Right renal cortex interstitium (tissue), 3 donors: ENCODE measurements at regions not wholly inside any gene's neighbourhood (a gene's known extent, or its start where the extent isn't known, plus 50 kb on each side); places are given as distances from the start of the nearest gene placed in this dataset.
"Not testable (repeated sequence)": the region's sequence is repeated elsewhere in the genome, so short reads cannot be mapped to it uniquely, and the experiment has no call there.

Source experiments
- DNase-seq, 3 donors: peaks; one replicate each; pipeline ENCODE4 v3.0.0-alpha.2; 2013; ENCODE audit warnings: low read depth in 3 of 3, low spot score in 2 of 3

GRCh38 chr18:78459668-78460067 is 520.0 kb upstream of the SALL3 start:
- no peak for DNase-seq

- no peak for DNase-seq
Observed at GRCh38 chr18:78460558-78460957, 519.1 kb upstream of the SALL3 start.

- DNase-seq: no peak
Observed at GRCh38 chr18:78473563-78473962, 506.1 kb upstream of the SALL3 start.

- DNase-seq: no peak
Observed at GRCh38 chr18:78477840-78478239, 501.8 kb upstream of the SALL3 start.

GRCh38 chr18:78479443-78479842 is 500.2 kb upstream of the SALL3 start:
- no peak for DNase-seq

GRCh38 chr18:78480262-78481054 is 499.2 kb upstream of the SALL3 start:
- no peak for DNase-seq

GRCh38 chr18:78482378-78482777 is 497.2 kb upstream of the SALL3 start:
- DNase-seq: no peak

GRCh38 chr18:78487649-78488048 is 492.0 kb upstream of the SALL3 start:
- no peak for DNase-seq

- no peak for DNase-seq
Observed at GRCh38 chr18:78492064-78492812, 487.4 kb upstream of the SALL3 start.

- no peak for DNase-seq
Observed at GRCh38 chr18:78492813-78493371, 486.7 kb upstream of the SALL3 start.

- DNase-seq: not testable (repeated sequence)
Observed at GRCh38 chr18:78493490-78493889, 486.1 kb upstream of the SALL3 start.

- DNase-seq: no peak
Observed at GRCh38 chr18:78494204-78495085, 485.2 kb upstream of the SALL3 start.

- no peak for DNase-seq
Observed at GRCh38 chr18:78495550-78495949, 484.1 kb upstream of the SALL3 start.

GRCh38 chr18:78496079-78496478 is 483.5 kb upstream of the SALL3 start:
- no peak for DNase-seq

GRCh38 chr18:78497641-78498040 is 482.0 kb upstream of the SALL3 start:
- no peak for DNase-seq

- DNase-seq: no peak
Observed at GRCh38 chr18:78499586-78499985, 480.0 kb upstream of the SALL3 start.

- DNase-seq: no peak
Observed at GRCh38 chr18:78501251-78501650, 478.4 kb upstream of the SALL3 start.

GRCh38 chr18:78503129-78503528 is 476.5 kb upstream of the SALL3 start:
- DNase-seq: no peak

GRCh38 chr18:78505851-78506461 is 473.7 kb upstream of the SALL3 start:
- DNase-seq: peak in 2 of 3 donors; percentile 44 to 53

GRCh38 chr18:78507217-78507616 is 472.4 kb upstream of the SALL3 start:
- no peak for DNase-seq
